NCI-H446 treated with DMSO at 0.1 percent for 48 hours (cell line): ENCODE measurements at regions not wholly inside any gene's neighbourhood (a gene's known extent, or its start where the extent isn't known, plus 50 kb on each side); places are given as distances from the start of the nearest gene placed in this dataset.

ENCODE experiments used
- DNase-seq: peaks from one replicate; lab custom pipeline; 2025; lab: John Stamatoyannopoulos, UW

- DNase-seq, result no peak
Observed at GRCh38 chr7:25633426-25634036, 405.2 kb upstream of the NPVF start.

- no peak for DNase-seq
Observed at GRCh38 chr7:25636168-25636567, 407.9 kb upstream of the NPVF start.

GRCh38 chr7:25636871-25637283, 408.6 kb upstream of the NPVF start:
- DNase-seq, result peak; percentile 17

- no peak for DNase-seq
Observed at GRCh38 chr7:25638068-25638467, 409.8 kb upstream of the NPVF start.

GRCh38 chr7:25638590-25639244, 410.4 kb upstream of the NPVF start:
- no peak for DNase-seq

GRCh38 chr7:25642849-25643248, 414.6 kb upstream of the NPVF start:
- DNase-seq, result no peak

- no peak for DNase-seq
Observed at GRCh38 chr7:25643286-25643685, 415.0 kb upstream of the NPVF start.

GRCh38 chr7:25643770-25644394, 415.6 kb upstream of the NPVF start:
- DNase-seq, result no peak

GRCh38 chr7:25646726-25647413, 418.6 kb upstream of the NPVF start:
- DNase-seq, result no peak

GRCh38 chr7:25647872-25648271, 419.6 kb upstream of the NPVF start:
- no peak for DNase-seq

- no peak for DNase-seq
Observed at GRCh38 chr7:25652366-25652765, 424.1 kb upstream of the NPVF start.

GRCh38 chr7:25653384-25653783, 425.1 kb upstream of the NPVF start:
- DNase-seq, result no peak

GRCh38 chr7:25656071-25656470, 427.8 kb upstream of the NPVF start:
- no peak for DNase-seq

- DNase-seq, result peak; percentile 62
Observed at GRCh38 chr7:25656581-25657026, 428.3 kb upstream of the NPVF start.

GRCh38 chr7:25658375-25658774, 430.1 kb upstream of the NPVF start:
- no peak for DNase-seq

GRCh38 chr7:25659841-25660240, 431.6 kb upstream of the NPVF start:
- no peak for DNase-seq

- DNase-seq, result peak; percentile 7
Observed at GRCh38 chr7:25662841-25663800, 434.8 kb upstream of the NPVF start.

- no peak for DNase-seq
Observed at GRCh38 chr7:25663877-25664276, 435.6 kb upstream of the NPVF start.

GRCh38 chr7:25664593-25664992, 436.3 kb upstream of the NPVF start:
- DNase-seq, result no peak

- peak; percentile 47 for DNase-seq
Observed at GRCh38 chr7:25665374-25665773, 437.1 kb upstream of the NPVF start.

- DNase-seq, result no peak
Observed at GRCh38 chr7:25665903-25666670, 437.8 kb upstream of the NPVF start.
